HT-29 (cell line): ENCODE measurements at regions not wholly inside any gene's neighbourhood (a gene's known extent, or its start where the extent isn't known, plus 50 kb on each side); places are given as distances from the start of the nearest gene placed in this dataset.

ENCODE experiments used
- DNase-seq: peaks from one replicate; pipeline ENCODE4 v3.0.0-alpha.2; 2015; ENCODE audit warnings: low spot score

GRCh38 chr3:110226645-110227044 lies 845.0 kb upstream of the NECTIN3 start:
- no peak for DNase-seq

DNA sequence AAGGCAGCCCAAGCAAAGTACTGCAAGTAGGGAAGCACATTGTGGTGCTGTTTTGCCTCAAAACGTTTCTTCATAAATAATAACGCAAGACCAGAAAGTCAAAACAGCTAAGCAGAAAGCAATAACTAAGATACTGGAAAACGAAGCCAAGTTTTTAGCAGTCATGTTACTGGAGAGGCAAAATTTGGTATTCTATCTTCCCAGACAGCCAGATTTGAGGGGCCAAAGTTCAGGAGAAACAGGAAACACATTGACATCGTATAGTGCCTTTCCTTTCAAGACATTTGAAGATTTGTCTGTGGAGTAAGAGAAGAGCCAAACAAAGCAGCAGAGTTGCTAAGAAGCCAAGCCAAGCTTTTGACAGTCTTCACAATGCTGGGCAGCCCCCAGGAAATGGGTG lies 843.6 kb upstream of the NECTIN3 start:
- DNase-seq = no peak

DNA sequence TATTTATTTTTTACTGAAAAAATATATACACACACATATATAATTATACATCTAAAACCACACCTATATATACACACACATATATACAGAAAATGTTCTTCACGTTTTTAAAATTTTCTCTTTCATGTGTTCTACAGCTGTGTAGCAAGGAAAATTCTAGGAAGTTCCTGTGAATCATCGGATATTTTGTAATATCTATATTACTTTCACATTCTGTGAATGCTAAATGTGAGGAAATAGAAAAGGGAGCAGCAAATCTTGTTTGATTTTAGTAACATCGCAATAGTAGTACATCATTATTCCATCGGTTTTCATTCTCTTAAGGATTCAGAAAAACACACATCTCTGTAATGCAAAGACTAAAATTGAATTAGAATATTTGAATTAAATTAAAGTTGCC lies 836.8 kb upstream of the NECTIN3 start:
- DNase-seq = no peak

GRCh38 chr3:110236976-110237610 lies 834.5 kb upstream of the NECTIN3 start:
- DNase-seq = no peak

GRCh38 chr3:110243081-110243480 lies 828.5 kb upstream of the NECTIN3 start:
- DNase-seq = no peak

DNA sequence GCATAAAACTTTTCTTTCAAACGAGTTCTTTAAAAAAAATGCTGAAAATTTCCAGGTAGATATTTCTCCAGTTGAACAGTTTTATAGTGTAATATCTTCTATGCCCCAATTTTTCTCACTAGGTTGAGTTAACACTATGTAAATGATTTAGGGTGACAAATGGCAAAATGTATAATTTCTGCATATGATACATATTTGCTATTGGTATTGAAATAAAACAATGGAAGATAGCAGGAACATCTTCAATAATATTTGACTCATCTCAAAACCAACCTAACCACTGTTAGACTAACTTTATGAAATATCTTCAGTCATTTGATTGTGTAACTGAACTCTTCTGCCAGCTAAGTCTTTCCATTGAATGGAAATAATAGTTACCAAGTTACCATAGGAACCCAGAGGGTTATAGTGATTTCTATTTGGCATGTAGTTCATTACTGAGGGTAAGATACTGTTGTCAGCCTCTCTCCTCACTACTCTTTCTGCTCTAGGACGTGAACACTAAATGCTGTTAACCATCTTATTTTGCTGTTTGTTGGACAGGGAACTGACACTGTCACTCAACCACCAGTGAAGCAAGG lies 824.7 kb upstream of the NECTIN3 start:
- no peak for DNase-seq

DNA sequence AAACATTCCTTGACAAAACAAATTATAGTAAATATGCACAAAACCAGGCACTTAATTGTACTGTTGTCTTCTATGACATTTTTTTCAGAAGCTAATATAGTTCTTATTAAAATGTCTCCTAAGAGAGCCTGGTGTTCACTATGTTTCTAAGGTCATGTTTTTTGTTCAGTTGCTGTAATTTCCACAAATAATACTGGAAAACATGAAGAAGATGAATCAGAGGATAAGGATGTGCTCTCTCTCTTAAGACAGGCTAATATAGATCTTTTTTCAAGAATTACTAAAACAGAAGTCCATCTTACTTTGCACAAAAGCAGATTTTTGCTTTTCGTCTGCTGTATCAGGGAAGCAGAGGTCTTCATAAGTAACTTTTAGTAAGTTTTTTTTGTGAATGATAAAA lies 823.0 kb upstream of the NECTIN3 start:
- no peak for DNase-seq

DNA sequence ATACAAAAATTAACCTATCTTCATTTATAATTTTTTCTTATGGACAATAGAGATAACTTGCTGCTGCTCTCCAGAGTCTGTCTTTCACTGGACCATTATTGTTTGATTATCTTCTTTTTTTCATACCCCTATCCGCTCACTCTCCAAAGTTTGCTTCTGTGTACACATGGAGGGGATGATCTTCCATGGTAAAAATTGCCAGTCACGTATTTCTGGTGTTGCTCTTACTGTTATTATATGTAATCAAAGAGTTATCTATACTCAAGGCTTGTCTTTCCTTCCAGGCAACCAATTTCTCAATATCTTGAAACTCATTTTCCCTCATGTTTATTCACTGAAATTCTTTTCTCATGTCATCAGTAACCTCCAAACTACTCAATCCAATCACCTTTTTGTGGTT lies 817.8 kb upstream of the NECTIN3 start:
- no peak for DNase-seq

DNA sequence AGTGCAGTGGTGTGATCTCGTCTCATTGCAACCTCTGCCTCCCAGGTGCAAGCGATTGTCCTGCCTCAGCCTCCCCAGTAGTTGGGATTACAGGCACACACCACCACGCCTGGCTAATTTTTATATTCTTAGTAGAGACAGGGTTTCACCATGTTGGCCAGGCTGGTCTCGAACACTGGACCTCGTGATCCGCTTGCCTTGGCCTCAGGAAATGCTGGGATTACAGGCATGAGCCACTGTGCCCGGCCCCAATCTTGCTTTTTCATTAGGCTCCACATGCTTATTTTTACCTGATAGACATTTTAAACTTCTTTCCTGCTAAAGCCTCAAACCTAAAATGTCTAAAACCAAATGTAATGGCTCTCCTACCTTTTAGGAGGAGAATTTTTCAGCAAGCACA lies 817.0 kb upstream of the NECTIN3 start:
- DNase-seq = no peak

- no peak for DNase-seq
Observed at GRCh38 chr3:110261141-110261540, 810.5 kb upstream of the NECTIN3 start.

- no peak for DNase-seq
Observed at GRCh38 chr3:110262896-110263295, 808.7 kb upstream of the NECTIN3 start.

- no peak for DNase-seq
Observed at GRCh38 chr3:110265302-110265701, 806.3 kb upstream of the NECTIN3 start.

- DNase-seq = no peak
Observed at GRCh38 chr3:110267304-110267845, 804.2 kb upstream of the NECTIN3 start.

DNA sequence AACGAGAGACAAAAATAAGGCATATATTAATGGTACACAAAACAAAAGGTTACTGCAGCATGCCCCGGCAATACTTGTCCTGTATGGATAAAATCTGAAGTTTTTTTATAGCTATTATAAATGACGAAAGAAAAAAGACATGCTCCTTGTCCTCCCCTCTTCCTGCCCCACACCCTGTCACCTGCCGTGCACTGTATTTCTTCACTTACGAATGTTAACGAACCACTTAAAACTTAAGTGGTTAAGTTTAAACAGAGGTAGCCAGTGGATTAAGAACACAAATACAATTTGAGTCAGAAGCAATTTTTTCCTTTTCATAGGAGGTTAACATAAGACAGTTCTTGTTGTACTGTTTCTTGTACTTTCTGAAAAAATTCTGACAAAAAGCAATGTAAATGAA lies 799.1 kb upstream of the NECTIN3 start:
- no peak for DNase-seq

GRCh38 chr3:110291886-110292501 lies 779.6 kb upstream of the NECTIN3 start:
- no peak for DNase-seq

DNA sequence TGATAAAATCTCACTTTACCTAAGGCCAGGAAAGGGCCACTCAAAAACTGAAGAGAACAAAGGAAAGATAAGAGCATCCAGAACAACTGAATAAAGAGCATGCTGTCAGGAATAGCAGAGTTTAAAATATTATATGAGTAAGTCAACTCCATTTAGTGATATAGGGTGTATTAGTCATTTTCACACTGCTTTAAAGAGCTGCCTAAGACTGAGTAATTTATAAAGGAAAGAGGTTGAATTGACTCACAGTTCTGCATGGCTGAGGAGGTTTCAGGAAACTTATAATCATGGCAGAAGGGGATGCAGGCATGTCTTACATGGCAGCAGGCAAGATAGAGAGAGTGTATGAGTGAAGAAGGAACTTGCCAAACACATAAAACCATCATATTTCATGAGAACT lies 778.0 kb upstream of the NECTIN3 start:
- DNase-seq = no peak

GRCh38 chr3:110296885-110297284 lies 774.7 kb upstream of the NECTIN3 start:
- no peak for DNase-seq

- DNase-seq = peak; percentile 8
Observed at GRCh38 chr3:110301781-110302180, 769.8 kb upstream of the NECTIN3 start.

DNA sequence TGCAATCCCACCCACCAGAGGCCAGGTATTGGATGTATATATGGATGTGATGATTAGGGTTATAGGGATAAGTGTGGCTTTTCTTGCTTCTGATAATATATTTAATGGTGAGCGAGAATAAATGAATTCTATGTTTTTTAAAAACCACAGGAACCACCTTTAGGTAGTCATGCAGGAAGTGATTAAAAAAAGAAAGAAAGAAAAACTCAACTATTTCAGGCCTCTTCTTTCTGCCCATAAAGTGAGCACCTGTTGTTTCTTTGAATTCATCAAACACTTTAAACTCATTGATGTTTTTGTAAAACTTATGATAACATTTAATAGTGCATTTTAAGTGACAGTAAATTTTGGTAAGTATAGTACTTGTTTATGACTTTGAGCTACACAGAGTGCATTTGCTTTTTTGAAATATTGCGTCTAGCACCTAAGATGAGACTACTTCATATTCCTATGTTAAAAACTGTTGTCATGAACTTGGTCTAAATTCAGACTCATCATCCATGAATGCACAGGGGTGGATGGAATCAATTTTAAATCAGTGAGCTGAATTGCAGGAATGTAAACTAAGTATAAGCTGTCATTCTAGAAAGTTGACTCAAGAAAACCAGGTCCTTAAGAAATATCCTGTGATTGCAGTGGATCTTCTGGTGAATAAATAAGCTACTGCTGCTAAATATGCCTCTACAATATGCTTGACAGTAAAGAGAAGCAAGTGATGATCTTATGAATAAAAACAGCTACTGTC lies 764.4 kb upstream of the NECTIN3 start:
- no peak for DNase-seq

- DNase-seq = no peak
Observed at GRCh38 chr3:110311541-110311940, 760.1 kb upstream of the NECTIN3 start.

DNA sequence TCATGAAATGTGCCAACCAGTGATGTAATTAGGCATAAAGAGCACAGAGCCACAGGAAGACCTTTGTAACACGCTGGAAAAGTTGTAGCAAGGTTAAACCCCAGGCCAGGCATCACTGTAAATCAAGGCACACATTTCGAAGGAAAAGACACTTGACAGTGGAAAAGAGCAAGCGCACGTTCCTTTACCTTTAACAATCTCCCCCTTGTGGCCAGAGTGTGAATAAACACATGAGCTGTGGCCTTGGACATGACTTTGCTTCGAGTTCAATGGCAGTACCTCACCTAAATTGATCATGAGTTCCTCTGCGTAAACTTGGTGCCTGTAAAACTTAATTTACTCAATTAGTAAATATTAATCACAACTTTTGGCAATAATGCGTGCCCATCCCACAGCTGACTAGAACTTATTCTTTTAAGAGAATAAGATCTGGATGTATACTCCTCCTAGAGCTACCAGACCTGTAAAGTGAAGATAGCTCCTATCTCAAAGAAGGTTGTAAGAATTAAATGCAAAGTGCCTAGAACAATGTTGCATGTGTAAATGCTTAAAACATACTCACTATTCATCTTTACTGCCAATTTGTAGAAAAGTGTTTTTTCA lies 757.0 kb upstream of the NECTIN3 start:
- peak; percentile 88 for DNase-seq

GRCh38 chr3:110318108-110318507 lies 753.5 kb upstream of the NECTIN3 start:
- DNase-seq = no peak
